ENCODE measurements at regions not wholly inside any gene's neighbourhood (a gene's known extent, or its start where the extent isn't known, plus 50 kb on each side); places are given as distances from the start of the nearest gene placed in this dataset.

DNA sequence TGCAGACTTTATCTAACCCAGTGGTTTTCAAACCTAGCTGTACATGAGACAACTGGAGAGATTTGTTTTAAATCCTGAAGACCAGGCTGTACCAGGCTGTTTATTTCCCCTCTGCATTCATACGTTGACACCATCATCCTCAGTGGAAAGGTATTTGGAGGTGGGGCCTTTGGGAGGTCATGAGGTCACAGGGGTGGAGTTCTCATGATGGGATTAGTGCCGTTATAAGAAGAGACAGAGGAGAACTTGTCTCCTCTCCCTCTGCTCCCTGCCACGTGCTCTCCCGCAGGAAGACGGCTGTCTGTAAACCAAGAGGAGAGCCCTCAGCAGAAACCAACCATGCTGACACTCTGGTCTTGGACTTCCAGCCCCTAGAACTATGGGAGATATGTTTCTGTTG lies 165.4 kb downstream of the ADSS2 start:
- TF ChIP-seq CTCF (IDR thresholded peaks at IDR 0.05): no peak
- no peak for TF ChIP-seq POLR2A (IDR thresholded peaks at IDR 0.05)
